Chondrocyte (in vitro differentiated cells): ENCODE measurements at regions not wholly inside any gene's neighbourhood (a gene's known extent, or its start where the extent isn't known, plus 50 kb on each side); places are given as distances from the start of the nearest gene placed in this dataset.

Source experiments
- DNase-seq: peaks from one replicate; pipeline ENCODE4 v3.0.0; 2021; ENCODE audit warnings: mixed read lengths, low spot score
- H3K27ac Mint-ChIP-seq: one replicate; pipeline ENCODE4 v1.8.0; 2021; ENCODE audit warnings: mild to moderate bottlenecking, moderate library complexity, mixed read lengths; ENCODE audit not compliant: unreplicated experiment
- H3K27me3 Mint-ChIP-seq: 2 replicates; pipeline ENCODE4 v1.8.0; 2021; ENCODE audit warnings: low read depth, mixed read lengths
- H3K36me3 Mint-ChIP-seq: 2 replicates; pipeline ENCODE4 v1.8.0; 2021; ENCODE audit warnings: low read depth, mixed read lengths
- H3K4me1 Mint-ChIP-seq: 2 replicates; pipeline ENCODE4 v1.8.0; 2021; ENCODE audit warnings: low read depth, mild to moderate bottlenecking, mixed read lengths
- H3K4me3 Mint-ChIP-seq: one replicate; pipeline ENCODE4 v1.8.0; 2021; ENCODE audit warnings: mild to moderate bottlenecking, moderate library complexity, mixed read lengths; ENCODE audit not compliant: unreplicated experiment
- H3K9me3 Mint-ChIP-seq: 2 replicates; pipeline ENCODE4 v1.8.0; 2021; ENCODE audit warnings: low read depth, mixed read lengths
- TF ChIP-seq, protein P1 (sequence below): fragments of 200-600 bp; sonication (generic); IDR thresholded peaks from 2 replicates; pipeline ENCODE4 v1.5.0; 2021; ENCODE audit warnings: antibody characterized with exemption, mild to moderate bottlenecking, moderate library complexity

DNA sequence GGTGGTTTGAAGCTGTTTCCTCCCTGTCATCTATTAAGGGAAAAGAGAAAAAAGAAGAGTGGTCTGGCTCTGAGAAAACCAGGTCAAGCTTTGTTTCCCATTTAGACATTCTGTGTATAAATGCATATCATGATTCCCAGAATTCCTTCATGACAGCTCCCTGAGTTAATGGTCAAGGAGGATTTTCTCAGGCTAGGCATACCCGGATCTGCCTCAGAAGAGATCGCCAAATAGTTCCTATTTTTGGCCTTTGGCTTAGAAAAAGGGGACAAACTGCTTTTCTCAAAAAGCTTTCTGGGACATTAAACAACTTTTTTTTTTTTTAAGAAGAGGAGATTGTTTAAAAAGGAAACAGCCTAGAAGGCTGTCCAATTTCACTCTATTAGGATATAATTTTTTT, 53.5 kb upstream of the PIP4K2A start:
- H3K4me1 Mint-ChIP-seq, result peaks cover 3% of the 10 kb centered on the region
- H3K9me3 Mint-ChIP-seq, result peaks cover 6% of the 10 kb centered on the region
- DNase-seq, result no peak
- TF ChIP-seq, protein P1, sequence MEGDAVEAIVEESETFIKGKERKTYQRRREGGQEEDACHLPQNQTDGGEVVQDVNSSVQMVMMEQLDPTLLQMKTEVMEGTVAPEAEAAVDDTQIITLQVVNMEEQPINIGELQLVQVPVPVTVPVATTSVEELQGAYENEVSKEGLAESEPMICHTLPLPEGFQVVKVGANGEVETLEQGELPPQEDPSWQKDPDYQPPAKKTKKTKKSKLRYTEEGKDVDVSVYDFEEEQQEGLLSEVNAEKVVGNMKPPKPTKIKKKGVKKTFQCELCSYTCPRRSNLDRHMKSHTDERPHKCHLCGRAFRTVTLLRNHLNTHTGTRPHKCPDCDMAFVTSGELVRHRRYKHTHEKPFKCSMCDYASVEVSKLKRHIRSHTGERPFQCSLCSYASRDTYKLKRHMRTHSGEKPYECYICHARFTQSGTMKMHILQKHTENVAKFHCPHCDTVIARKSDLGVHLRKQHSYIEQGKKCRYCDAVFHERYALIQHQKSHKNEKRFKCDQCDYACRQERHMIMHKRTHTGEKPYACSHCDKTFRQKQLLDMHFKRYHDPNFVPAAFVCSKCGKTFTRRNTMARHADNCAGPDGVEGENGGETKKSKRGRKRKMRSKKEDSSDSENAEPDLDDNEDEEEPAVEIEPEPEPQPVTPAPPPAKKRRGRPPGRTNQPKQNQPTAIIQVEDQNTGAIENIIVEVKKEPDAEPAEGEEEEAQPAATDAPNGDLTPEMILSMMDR, result no peak
- no peak overlapping the region for H3K4me3 Mint-ChIP-seq
- H3K36me3 Mint-ChIP-seq, result no peaks in the 10 kb centered on the region
- no peaks in the 10 kb centered on the region for H3K27me3 Mint-ChIP-seq
- no peak overlapping the region for H3K27ac Mint-ChIP-seq

DNA sequence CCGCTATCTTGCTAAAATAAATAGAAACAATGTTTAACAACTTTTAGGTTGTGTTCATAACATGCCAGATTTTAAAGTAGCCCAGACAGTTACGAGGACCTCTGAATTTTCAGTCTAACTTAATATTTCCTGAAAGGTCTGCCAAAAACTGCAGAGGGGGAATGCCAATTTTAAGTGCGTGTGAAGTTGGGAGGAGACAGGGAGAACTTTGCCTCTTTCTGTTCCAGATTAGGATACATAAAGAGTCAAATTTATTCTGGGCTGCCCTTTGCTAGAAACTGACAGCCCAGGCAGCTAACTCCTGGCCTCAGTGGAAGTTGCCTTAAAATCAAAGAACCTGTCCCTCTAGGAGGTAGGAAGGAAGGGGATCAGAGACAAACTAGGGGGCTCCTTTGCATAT, 52.3 kb upstream of the PIP4K2A start:
- H3K4me3 Mint-ChIP-seq, result no peak overlapping the region
- no peaks in the 10 kb centered on the region for H3K36me3 Mint-ChIP-seq
- H3K4me1 Mint-ChIP-seq, result peaks cover 3% of the 10 kb centered on the region
- H3K27ac Mint-ChIP-seq, result no peak overlapping the region
- TF ChIP-seq, protein P1, result no peak
- no peak for DNase-seq
- peaks cover 4% of the 10 kb centered on the region for H3K9me3 Mint-ChIP-seq
- H3K27me3 Mint-ChIP-seq, result no peaks in the 10 kb centered on the region

DNA sequence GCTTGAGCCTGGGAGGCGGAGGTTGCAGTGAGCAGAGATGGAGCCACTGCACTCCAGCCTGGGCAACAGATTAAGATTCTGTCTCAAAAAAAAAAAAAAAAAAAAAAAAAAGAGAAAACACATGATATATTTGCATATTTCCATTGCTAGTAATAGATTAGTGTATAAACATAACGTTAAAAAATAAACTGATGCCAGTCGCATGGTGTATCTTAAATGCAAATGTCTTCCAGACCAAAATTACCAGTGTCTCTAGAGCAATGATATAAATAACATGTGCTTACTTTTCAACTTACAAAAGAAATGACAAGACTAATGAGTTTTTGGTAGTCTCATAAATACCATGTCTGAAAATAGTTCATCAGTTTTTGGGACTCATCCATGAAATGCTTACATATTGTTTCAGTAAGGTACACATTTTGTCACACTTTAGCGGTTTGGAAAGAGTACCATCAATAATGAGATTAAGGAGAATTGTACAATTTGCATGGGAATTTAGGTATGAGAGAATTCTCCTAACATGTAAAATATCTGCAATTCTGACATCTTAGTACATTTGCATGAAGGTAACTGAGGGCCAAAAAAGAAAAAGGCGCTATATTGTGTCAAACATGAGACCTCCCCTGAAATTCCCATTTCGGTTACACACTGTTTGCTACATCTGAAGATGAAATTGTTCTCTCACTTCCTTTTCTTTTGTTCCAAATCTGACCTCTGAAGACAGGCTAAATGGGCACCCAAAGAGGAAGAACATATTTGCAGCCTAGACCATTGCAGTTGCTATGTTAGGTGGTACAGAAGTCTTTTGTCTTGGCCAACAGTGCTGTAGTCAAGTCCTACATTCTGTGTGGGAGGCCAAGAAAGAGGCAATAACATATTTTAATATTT, 51.5 kb upstream of the PIP4K2A start:
- Mint-ChIP-seq H3K9me3 (peaks cover 3% of the 10 kb centered on the region), H3K4me3 (no peak overlapping the region), H3K36me3 (no peaks in the 10 kb centered on the region), H3K27me3 (no peaks in the 10 kb centered on the region), H3K4me1 (peaks cover 3% of the 10 kb centered on the region), H3K27ac (no peak overlapping the region)
- TF ChIP-seq, protein P1, result no peak
- no peak for DNase-seq

DNA sequence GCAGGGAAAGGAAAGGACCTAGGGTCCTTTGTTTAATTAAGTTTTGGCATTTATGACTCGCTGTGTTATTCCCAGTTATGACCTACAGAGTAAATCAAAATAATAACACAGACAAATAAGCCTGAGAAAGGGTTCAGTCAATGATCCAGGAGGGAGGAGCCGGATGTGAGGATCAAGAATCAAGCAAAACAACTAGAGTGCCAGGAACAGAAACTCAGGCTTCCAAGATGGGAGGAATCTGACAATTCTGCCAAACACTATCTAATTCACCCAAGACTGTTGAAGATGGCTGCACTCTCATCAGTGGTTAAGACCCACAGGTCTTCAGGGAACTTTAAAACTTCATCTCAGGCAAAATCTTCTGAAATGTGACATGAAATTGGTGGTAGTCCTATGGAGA, 50.3 kb upstream of the PIP4K2A start:
- TF ChIP-seq, protein P1, result no peak
- H3K4me3 Mint-ChIP-seq, result no peak overlapping the region
- peaks cover 7% of the 10 kb centered on the region for H3K4me1 Mint-ChIP-seq
- no peak overlapping the region for H3K27ac Mint-ChIP-seq
- H3K36me3 Mint-ChIP-seq, result no peaks in the 10 kb centered on the region
- H3K9me3 Mint-ChIP-seq, result peaks cover 3% of the 10 kb centered on the region
- no peaks in the 10 kb centered on the region for H3K27me3 Mint-ChIP-seq
- no peak for DNase-seq
